Transverse colon (tissue), 4 donors: ENCODE measurements at regions not wholly inside any gene's neighbourhood (a gene's known extent, or its start where the extent isn't known, plus 50 kb on each side); places are given as distances from the start of the nearest gene placed in this dataset.

Experiments
- DNase-seq: peaks from one replicate; pipeline ENCODE4 v3.0.0-alpha.2; 2019
- H3K27ac ChIP-seq, 4 donors: fragments of 200-600 bp; sonication (generic); 2 replicates each; pipeline ENCODE4 v1.5.1; 2016 to 2018; ENCODE audit warnings: inconsistent platforms in 4 of 4
- H3K27me3 ChIP-seq: fragments of 200-600 bp; sonication (generic); 2 replicates; pipeline ENCODE4 v1.5.1; 2017; ENCODE audit warnings: inconsistent platforms
- H3K36me3 ChIP-seq, 4 donors: fragments of 200-600 bp; sonication (generic); 2 replicates each; pipeline ENCODE4 v1.5.1; 2017 to 2019; ENCODE audit warnings: inconsistent platforms in 4 of 4
- H3K4me1 ChIP-seq, 4 donors: fragments of 200-600 bp; sonication (generic); 2 replicates each; pipeline ENCODE4 v1.5.1; 2017 to 2020; ENCODE audit warnings: inconsistent platforms in 4 of 4
- H3K4me3 ChIP-seq, 4 donors: fragments of 200-600 bp; sonication (generic); 1 replicate in 1 of 4; 2 replicates in 3 of 4; pipeline versions ENCODE4 v1.5.1 to v1.6.1; 2017 to 2019; ENCODE audit warnings: inconsistent platforms in 4 of 4
- H3K9me3 ChIP-seq, 2 donors: fragments of 200-600 bp; sonication (generic); 2 replicates each; pipeline ENCODE4 v1.5.1; 2017 to 2019; ENCODE audit warnings: inconsistent platforms in 2 of 2
- CTCF ChIP-seq, 5 experiments: fragments of 200-600 bp in 3 of 5; fragments of 450-650 bp in 2 of 5; sonication (generic) in 3 of 5; IDR thresholded peaks; 1 replicate in 2 of 5; 2 replicates in 3 of 5; pipeline ENCODE4 v1.5.1; 2016 to 2017; ENCODE audit warnings: antibody characterized with exemption in 5 of 5, inconsistent platforms in 3 of 5, mild to moderate bottlenecking in 2 of 5, moderate library complexity in 1 of 5
- EP300 ChIP-seq: sonication (generic); formaldehyde crosslinking; IDR thresholded peaks from one replicate; pipeline ENCODE4 v1.6.1; 2017; ENCODE audit warnings: antibody characterized with exemption, low read depth
- POLR2A ChIP-seq: fragments of 450-650 bp; IDR thresholded peaks from one replicate; pipeline ENCODE4 v1.6.1; 2016; ENCODE audit warnings: antibody characterized with exemption, mild to moderate bottlenecking, moderate library complexity
- POLR2AphosphoS5 ChIP-seq, 3 donors: sonication (generic); formaldehyde crosslinking; IDR thresholded peaks; one replicate each; pipeline ENCODE4 v1.6.1; 2016; ENCODE audit warnings: antibody characterized with exemption in 3 of 3
- WGBS, 2 donors: methylation state at CpG; one replicate each; pipeline ENCODE4 v1.1.5; 2018; ENCODE audit warnings: low coverage in 1 of 2; 5-methylcytosine and 5-hydroxymethylcytosine counted together
- in situ Hi-C, 4 donors: fragments of 200-750 bp; cut with MboI; loops; one replicate each; pipeline versions ENCODE4 v1.15.0 to v1.15.1; 2017; ENCODE audit warnings: low sequenced_read_pairs in 3 of 4, low pct_ligation_motif_present in 1 of 4, low pct_unique_long_range_greater_than_20kb in 1 of 4
- intact Hi-C: fragments of 100-400 bp; cut with DNase I; formaldehyde crosslinking; loops from one replicate; pipeline ENCODE4 v1.15.1; 2023; ENCODE audit warnings: low total_unique reads

DNA sequence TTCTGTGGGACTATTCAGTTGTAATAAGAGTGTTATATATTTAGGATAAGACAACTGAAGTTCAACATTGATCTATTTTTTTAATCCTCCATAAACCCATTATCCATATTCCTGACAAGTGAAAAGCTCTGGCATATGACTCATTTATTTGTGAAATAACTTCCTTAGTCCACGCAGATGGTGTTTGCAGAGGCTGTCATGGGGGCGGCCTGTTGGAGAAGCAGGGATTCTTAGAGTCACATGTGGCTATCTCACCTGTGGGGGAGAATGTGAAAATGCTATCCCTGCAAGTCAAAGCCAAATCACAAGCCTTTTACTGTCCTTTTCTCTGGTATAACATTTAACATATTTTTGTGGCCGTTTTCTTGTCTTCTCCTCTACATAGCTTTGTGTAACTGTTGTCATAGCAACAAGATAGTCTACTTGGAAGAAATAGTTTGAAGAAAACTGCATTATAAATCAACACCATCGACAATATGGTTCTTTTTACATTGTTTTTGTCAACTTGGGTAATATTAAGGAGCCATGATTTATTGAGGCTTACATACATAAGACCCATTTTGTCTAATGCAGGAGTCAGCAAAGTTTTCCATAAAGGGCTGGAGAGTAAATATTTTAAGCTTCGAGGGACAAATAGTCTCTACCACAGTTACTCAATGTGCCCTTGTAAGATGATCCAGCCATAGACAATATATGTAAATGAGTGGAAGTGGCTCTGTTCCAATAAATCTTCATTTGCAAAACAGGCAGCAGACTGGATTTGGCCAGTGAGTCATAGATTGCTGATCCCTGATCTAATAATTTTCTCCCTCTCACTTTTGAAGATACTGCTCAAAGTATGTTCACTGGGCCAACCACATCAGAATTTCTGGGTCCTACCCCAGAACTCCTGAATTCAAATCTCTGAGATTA, 395.0 kb downstream of the DTHD1 start:
- H3K4me1 ChIP-seq, result no peaks in the 10 kb centered on the region
- H3K9me3 ChIP-seq, result no peaks in the 10 kb centered on the region
- H3K27ac ChIP-seq, result no peak overlapping the region
- TF ChIP-seq POLR2AphosphoS5 (IDR thresholded peaks at IDR 0.05) (no peak), CTCF (IDR thresholded peaks at IDR 0.05) (no peak), POLR2A (no peak)
- H3K4me3 ChIP-seq, result no peak overlapping the region
- H3K27me3 ChIP-seq, result no peaks in the 10 kb centered on the region
- no peak for DNase-seq
- in situ Hi-C loops (no loop called here), intact Hi-C loops (no loop called here)
- 38 to 39% methylated on average over 5 of the region's 5 CpGs for WGBS, 2 donors
- no peaks in the 10 kb centered on the region for H3K36me3 ChIP-seq

DNA sequence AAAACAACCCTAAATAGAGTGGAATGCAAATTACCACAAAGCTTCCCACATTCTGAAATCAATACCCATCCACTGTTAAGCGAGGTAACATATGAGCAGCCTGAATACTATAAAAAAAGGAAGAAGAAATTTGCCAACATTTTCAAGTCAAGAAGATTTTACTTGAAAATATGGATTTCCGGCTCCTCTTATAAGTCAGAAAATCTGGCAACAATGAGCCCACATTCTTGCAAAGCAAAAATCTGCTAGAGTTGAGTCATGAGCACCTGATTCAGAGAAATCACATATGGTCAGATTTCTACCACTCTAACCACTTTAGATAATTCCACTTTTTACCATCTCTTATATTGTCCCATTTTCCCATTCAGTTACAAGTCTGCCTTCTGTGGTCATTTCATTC, 395.7 kb downstream of the DTHD1 start:
- no peak for DNase-seq
- no peaks in the 10 kb centered on the region for H3K4me1 ChIP-seq
- H3K4me3 ChIP-seq, result no peak overlapping the region
- intact Hi-C loops, result no loop called here
- H3K9me3 ChIP-seq, result no peaks in the 10 kb centered on the region
- in situ Hi-C loops, result no loop called here
- WGBS, 2 donors, result 71 to 77% methylated on average over 2 of the region's 2 CpGs
- H3K27me3 ChIP-seq, result no peaks in the 10 kb centered on the region
- no peak for TF ChIP-seq POLR2A
- TF ChIP-seq EP300, result no peak
- TF ChIP-seq POLR2AphosphoS5 (IDR thresholded peaks at IDR 0.05), result no peak
- TF ChIP-seq CTCF (IDR thresholded peaks at IDR 0.05), result no peak
- no peaks in the 10 kb centered on the region for H3K36me3 ChIP-seq
- H3K27ac ChIP-seq, result no peak overlapping the region

DNA sequence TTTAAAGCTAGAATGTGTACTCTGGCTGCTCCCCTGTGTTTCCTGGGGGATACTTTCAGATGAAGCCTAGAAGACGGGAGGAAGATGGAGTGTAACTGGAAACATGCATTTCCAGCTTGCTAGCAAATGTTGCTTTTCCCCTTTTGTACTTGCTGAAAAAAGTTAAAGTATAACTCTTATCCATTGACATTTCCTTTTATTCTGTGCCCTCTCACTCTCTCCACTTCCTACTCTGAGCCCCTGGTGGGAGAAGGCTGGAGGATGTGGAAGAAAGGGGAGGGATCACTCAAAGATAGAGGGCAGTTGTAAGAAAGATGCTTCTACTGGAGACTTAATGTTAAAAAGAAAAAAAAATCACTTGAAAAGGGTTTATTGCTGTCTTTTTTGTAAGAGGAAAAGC, 396.5 kb downstream of the DTHD1 start:
- H3K4me1 ChIP-seq, result no peaks in the 10 kb centered on the region
- H3K36me3 ChIP-seq, result no peaks in the 10 kb centered on the region
- in situ Hi-C loops (no loop called here), intact Hi-C loops (no loop called here)
- WGBS, 2 donors, result 52% methylated on average over 1 of the region's 1 CpG; no CpG with 5 or more reads in 1 of the 2 donors
- H3K27ac ChIP-seq, result no peak overlapping the region
- H3K9me3 ChIP-seq, result no peaks in the 10 kb centered on the region
- DNase-seq, result no peak
- TF ChIP-seq EP300 (no peak), POLR2A (no peak), CTCF (IDR thresholded peaks at IDR 0.05) (no peak), POLR2AphosphoS5 (IDR thresholded peaks at IDR 0.05) (no peak)
- no peak overlapping the region for H3K4me3 ChIP-seq
- H3K27me3 ChIP-seq, result no peaks in the 10 kb centered on the region

- Histone ChIP-seq H3K9me3 (no peaks in the 10 kb centered on the region), H3K4me3 (no peak overlapping the region), H3K4me1 (no peaks in the 10 kb centered on the region), H3K27ac (no peak overlapping the region), H3K27me3 (no peaks in the 10 kb centered on the region), H3K36me3 (no peaks in the 10 kb centered on the region)
- 54% methylated on average over 1 of the region's 1 CpG; no CpG with 5 or more reads in 1 of the 2 donors for WGBS, 2 donors
- DNase-seq, result no peak
- intact Hi-C loops (no loop called here), in situ Hi-C loops (no loop called here)
- TF ChIP-seq EP300 (no peak), POLR2AphosphoS5 (IDR thresholded peaks at IDR 0.05) (no peak), POLR2A (no peak), CTCF (IDR thresholded peaks at IDR 0.05) (no peak)
These were observed 406.3 kb downstream of the DTHD1 start for GRCh38 chr4:36687681-36688080.
